ENCODE measurements at regions not wholly inside any gene's neighbourhood (a gene's known extent, or its start where the extent isn't known, plus 50 kb on each side); places are given as distances from the start of the nearest gene placed in this dataset.

DNA sequence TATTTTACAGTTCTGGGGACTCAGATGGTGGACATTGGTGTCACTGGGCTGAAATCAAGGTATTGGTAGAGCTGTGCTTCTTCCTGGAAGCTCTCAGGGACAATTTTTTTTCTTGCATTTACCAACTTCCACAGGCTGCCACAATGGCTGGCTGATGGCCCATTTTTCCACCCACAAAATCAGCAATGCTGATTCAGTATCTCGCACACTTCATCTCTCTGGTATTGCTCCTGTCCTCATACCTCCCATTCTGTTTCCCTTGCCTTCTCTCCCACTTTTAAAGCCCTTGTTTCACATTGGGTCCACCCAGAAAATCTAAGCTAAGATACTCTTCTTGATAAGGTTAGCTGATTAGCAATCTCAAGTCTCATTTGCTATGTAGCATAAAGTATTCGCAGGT, 530.9 kb upstream of the POM121L12 start:
- TF ChIP-seq CTCF (IDR thresholded peaks at IDR 0.05) (no peak), POLR2A (IDR thresholded peaks at IDR 0.05) (no peak)

Measured in body of pancreas (tissue), 4 donors.